Dendritic cell treated with granulocyte-macrophage colony-stimulating factor and Interleukin-4, amounts not matched to agents 40 ng/mL and 50 ng/mL, for 4 days (primary cell): ENCODE measurements at regions not wholly inside any gene's neighbourhood (a gene's known extent, or its start where the extent isn't known, plus 50 kb on each side); places are given as distances from the start of the nearest gene placed in this dataset.
A peak's percentile ranks its signal among the peaks of the same experiment; 100 is the strongest.

Experiments used
- H3K27ac Mint-ChIP-seq: one replicate; pipeline ENCODE4 v1.8.0; 2022; ENCODE audit warnings: mild to moderate bottlenecking, mixed read lengths
- H3K27me3 Mint-ChIP-seq: one replicate; pipeline ENCODE4 v1.8.0; 2022; ENCODE audit warnings: mild to moderate bottlenecking, mixed read lengths
- H3K36me3 Mint-ChIP-seq: one replicate; pipeline ENCODE4 v1.8.0; 2022; ENCODE audit warnings: low read depth, mixed read lengths
- H3K4me1 Mint-ChIP-seq: one replicate; pipeline ENCODE4 v1.8.0; 2022; ENCODE audit warnings: low read depth, mixed read lengths
- H3K4me3 Mint-ChIP-seq: one replicate; pipeline ENCODE4 v1.8.0; 2022; ENCODE audit warnings: mild to moderate bottlenecking, moderate library complexity, mixed read lengths
- H3K9me3 Mint-ChIP-seq: one replicate; pipeline ENCODE4 v1.8.0; 2022; ENCODE audit warnings: mixed read lengths
- intact Hi-C: fragments of 100-400 bp; cut with micrococcal nuclease; formaldehyde crosslinking; loops from one replicate; pipeline ENCODE4 v1.15.0; 2022

GRCh38 chr1:185487936-185488335, 170.9 kb upstream of the IVNS1ABP start:
- Mint-ChIP-seq H3K36me3 (no peaks in the 10 kb centered on the region), H3K27ac (peak overlapping the region; percentile 0), H3K4me1 (peaks cover 58% of the 10 kb centered on the region), H3K27me3 (peaks cover 7% of the 10 kb centered on the region), H3K9me3 (no peaks in the 10 kb centered on the region), H3K4me3 (no peak overlapping the region)
- intact Hi-C loops: no loop called here

GRCh38 chr1:185487026-185487425, 170.0 kb upstream of the IVNS1ABP start:
- H3K27ac Mint-ChIP-seq: peak overlapping the region; percentile 55
- no peaks in the 10 kb centered on the region for H3K36me3 Mint-ChIP-seq
- H3K27me3 Mint-ChIP-seq: peaks cover 7% of the 10 kb centered on the region
- H3K9me3 Mint-ChIP-seq: no peaks in the 10 kb centered on the region
- intact Hi-C loops: no loop called here
- H3K4me1 Mint-ChIP-seq: peaks cover 60% of the 10 kb centered on the region
- H3K4me3 Mint-ChIP-seq: no peak overlapping the region

GRCh38 chr1:185486346-185486745, 169.3 kb upstream of the IVNS1ABP start:
- no peaks in the 10 kb centered on the region for H3K36me3 Mint-ChIP-seq
- no peaks in the 10 kb centered on the region for H3K9me3 Mint-ChIP-seq
- peak overlapping the region; percentile 55 for H3K27ac Mint-ChIP-seq
- intact Hi-C loops: no loop called here
- peaks cover 7% of the 10 kb centered on the region for H3K27me3 Mint-ChIP-seq
- H3K4me3 Mint-ChIP-seq: no peak overlapping the region
- H3K4me1 Mint-ChIP-seq: peaks cover 60% of the 10 kb centered on the region

GRCh38 chr1:185483664-185484450, 166.8 kb upstream of the IVNS1ABP start:
- intact Hi-C loops: loop anchor here (1.0 to 5.0 kb wide), 2 partner anchors 48 to 167 kb away; partner anchors contain the start of gene IVNS1ABP
- Mint-ChIP-seq H3K27ac (peak overlapping the region; percentile 93), H3K4me3 (no peak overlapping the region), H3K27me3 (peaks cover 3% of the 10 kb centered on the region), H3K9me3 (no peaks in the 10 kb centered on the region), H3K4me1 (peaks cover 52% of the 10 kb centered on the region), H3K36me3 (no peaks in the 10 kb centered on the region)

GRCh38 chr1:185483217-185483616, 166.2 kb upstream of the IVNS1ABP start:
- Mint-ChIP-seq H3K27ac (peak overlapping the region; percentile 93), H3K36me3 (no peaks in the 10 kb centered on the region), H3K4me3 (no peak overlapping the region), H3K9me3 (no peaks in the 10 kb centered on the region), H3K27me3 (peaks cover 2% of the 10 kb centered on the region), H3K4me1 (peaks cover 51% of the 10 kb centered on the region)
- intact Hi-C loops: loop anchor here (5.0 kb wide), 1 partner anchor 49 kb away; no protein-coding TSS in a partner anchor

GRCh38 chr1:185480545-185480944, 163.5 kb upstream of the IVNS1ABP start:
- no peaks in the 10 kb centered on the region for H3K9me3 Mint-ChIP-seq
- H3K27me3 Mint-ChIP-seq: no peaks in the 10 kb centered on the region
- H3K27ac Mint-ChIP-seq: no peak overlapping the region
- no peaks in the 10 kb centered on the region for H3K36me3 Mint-ChIP-seq
- intact Hi-C loops: loop anchor here (5.0 kb wide), 1 partner anchor 52 kb away; no protein-coding TSS in a partner anchor
- H3K4me3 Mint-ChIP-seq: no peak overlapping the region
- peaks cover 34% of the 10 kb centered on the region for H3K4me1 Mint-ChIP-seq

GRCh38 chr1:185479796-185480195, 162.8 kb upstream of the IVNS1ABP start:
- no peaks in the 10 kb centered on the region for H3K36me3 Mint-ChIP-seq
- H3K4me3 Mint-ChIP-seq: no peak overlapping the region
- H3K27me3 Mint-ChIP-seq: no peaks in the 10 kb centered on the region
- no peak overlapping the region for H3K27ac Mint-ChIP-seq
- peaks cover 32% of the 10 kb centered on the region for H3K4me1 Mint-ChIP-seq
- intact Hi-C loops: loop anchor here (5.0 kb wide), 1 partner anchor 53 kb away; no protein-coding TSS in a partner anchor
- H3K9me3 Mint-ChIP-seq: no peaks in the 10 kb centered on the region

GRCh38 chr1:185478877-185479276, 161.8 kb upstream of the IVNS1ABP start:
- Mint-ChIP-seq H3K27me3 (no peaks in the 10 kb centered on the region), H3K36me3 (no peaks in the 10 kb centered on the region), H3K27ac (no peak overlapping the region), H3K9me3 (no peaks in the 10 kb centered on the region), H3K4me3 (no peak overlapping the region), H3K4me1 (peaks cover 23% of the 10 kb centered on the region)
- intact Hi-C loops: no loop called here

- Mint-ChIP-seq H3K36me3 (no peaks in the 10 kb centered on the region), H3K9me3 (no peaks in the 10 kb centered on the region), H3K4me3 (no peak overlapping the region), H3K4me1 (peaks cover 13% of the 10 kb centered on the region), H3K27ac (peak overlapping the region; percentile 27), H3K27me3 (no peaks in the 10 kb centered on the region)
- intact Hi-C loops: no loop called here
Measured at GRCh38 chr1:185477638-185478580, 160.9 kb upstream of the IVNS1ABP start.

- no peak overlapping the region for H3K27ac Mint-ChIP-seq
- intact Hi-C loops: no loop called here
- no peaks in the 10 kb centered on the region for H3K27me3 Mint-ChIP-seq
Measured at GRCh38 chr1:185474440-185475149, 157.6 kb upstream of the IVNS1ABP start.

GRCh38 chr1:185473186-185473585, 156.1 kb upstream of the IVNS1ABP start:
- intact Hi-C loops: no loop called here
- no peaks in the 10 kb centered on the region for H3K9me3 Mint-ChIP-seq
- H3K27ac Mint-ChIP-seq: no peak overlapping the region
- no peaks in the 10 kb centered on the region for H3K27me3 Mint-ChIP-seq
- no peak overlapping the region for H3K4me3 Mint-ChIP-seq
- H3K36me3 Mint-ChIP-seq: no peaks in the 10 kb centered on the region
- H3K4me1 Mint-ChIP-seq: peaks cover 12% of the 10 kb centered on the region

More at GRCh38 chr1:185474440-185475149, 157.6 kb upstream of the IVNS1ABP start:
- no peak overlapping the region for H3K4me3 Mint-ChIP-seq
- no peaks in the 10 kb centered on the region for H3K36me3 Mint-ChIP-seq
- peaks cover 18% of the 10 kb centered on the region for H3K4me1 Mint-ChIP-seq
- no peaks in the 10 kb centered on the region for H3K9me3 Mint-ChIP-seq

- H3K27ac Mint-ChIP-seq: no peak overlapping the region
- H3K4me1 Mint-ChIP-seq: peaks cover 27% of the 10 kb centered on the region
- H3K27me3 Mint-ChIP-seq: no peaks in the 10 kb centered on the region
- H3K36me3 Mint-ChIP-seq: no peaks in the 10 kb centered on the region
- H3K4me3 Mint-ChIP-seq: no peak overlapping the region
- intact Hi-C loops: no loop called here
- no peaks in the 10 kb centered on the region for H3K9me3 Mint-ChIP-seq
Measured at GRCh38 chr1:185468626-185469025, 151.6 kb upstream of the IVNS1ABP start.

GRCh38 chr1:185467122-185467521, 150.1 kb upstream of the IVNS1ABP start:
- Mint-ChIP-seq H3K4me1 (peaks cover 27% of the 10 kb centered on the region), H3K27me3 (no peaks in the 10 kb centered on the region), H3K27ac (no peak overlapping the region), H3K4me3 (no peak overlapping the region), H3K9me3 (no peaks in the 10 kb centered on the region), H3K36me3 (no peaks in the 10 kb centered on the region)
- intact Hi-C loops: no loop called here
